ENCODE measurements at regions not wholly inside any gene's neighbourhood (a gene's known extent, or its start where the extent isn't known, plus 50 kb on each side); places are given as distances from the start of the nearest gene placed in this dataset.
"Not testable (repeated sequence)": the region's sequence is repeated elsewhere in the genome, so short reads cannot be mapped to it uniquely, and the experiment has no call there.

GRCh38 chr7:89845952-89846351, 308.3 kb upstream of the STEAP1 start:
- TF ChIP-seq, protein P1, sequence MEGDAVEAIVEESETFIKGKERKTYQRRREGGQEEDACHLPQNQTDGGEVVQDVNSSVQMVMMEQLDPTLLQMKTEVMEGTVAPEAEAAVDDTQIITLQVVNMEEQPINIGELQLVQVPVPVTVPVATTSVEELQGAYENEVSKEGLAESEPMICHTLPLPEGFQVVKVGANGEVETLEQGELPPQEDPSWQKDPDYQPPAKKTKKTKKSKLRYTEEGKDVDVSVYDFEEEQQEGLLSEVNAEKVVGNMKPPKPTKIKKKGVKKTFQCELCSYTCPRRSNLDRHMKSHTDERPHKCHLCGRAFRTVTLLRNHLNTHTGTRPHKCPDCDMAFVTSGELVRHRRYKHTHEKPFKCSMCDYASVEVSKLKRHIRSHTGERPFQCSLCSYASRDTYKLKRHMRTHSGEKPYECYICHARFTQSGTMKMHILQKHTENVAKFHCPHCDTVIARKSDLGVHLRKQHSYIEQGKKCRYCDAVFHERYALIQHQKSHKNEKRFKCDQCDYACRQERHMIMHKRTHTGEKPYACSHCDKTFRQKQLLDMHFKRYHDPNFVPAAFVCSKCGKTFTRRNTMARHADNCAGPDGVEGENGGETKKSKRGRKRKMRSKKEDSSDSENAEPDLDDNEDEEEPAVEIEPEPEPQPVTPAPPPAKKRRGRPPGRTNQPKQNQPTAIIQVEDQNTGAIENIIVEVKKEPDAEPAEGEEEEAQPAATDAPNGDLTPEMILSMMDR (IDR thresholded peaks at IDR 0.05; ENCODE audit: low read length, missing control alignments): no peak
- no peak for DNase-seq (ENCODE audit: low read depth)
- no peak overlapping the region for H3K4me3 ChIP-seq (replicated peaks; ENCODE audit: low read depth, low read length)

DNA sequence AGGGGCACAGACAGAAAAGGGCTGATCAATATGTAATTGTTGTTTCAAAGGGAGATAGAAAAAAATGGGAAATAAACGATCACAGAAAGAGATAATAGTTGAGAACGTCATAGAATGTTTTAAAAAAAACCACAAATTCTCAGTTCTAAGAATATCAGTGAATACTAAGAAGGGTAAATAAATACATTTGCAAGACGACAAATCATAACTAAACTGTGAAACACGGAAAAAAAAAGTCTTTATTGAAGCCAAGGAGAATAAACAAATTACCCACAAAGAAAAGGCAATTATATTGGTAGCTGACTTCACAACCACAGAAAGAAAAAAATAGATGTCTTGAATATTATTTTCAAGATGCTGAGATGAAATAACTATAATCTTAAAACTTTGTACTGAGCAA, 305.2 kb upstream of the STEAP1 start:
- TF ChIP-seq, protein P1 (IDR thresholded peaks at IDR 0.05; ENCODE audit: low read length, missing control alignments): no peak
- H3K4me3 ChIP-seq (replicated peaks; ENCODE audit: low read depth, low read length): no peak overlapping the region
- no peak for DNase-seq (ENCODE audit: low read depth)

DNA sequence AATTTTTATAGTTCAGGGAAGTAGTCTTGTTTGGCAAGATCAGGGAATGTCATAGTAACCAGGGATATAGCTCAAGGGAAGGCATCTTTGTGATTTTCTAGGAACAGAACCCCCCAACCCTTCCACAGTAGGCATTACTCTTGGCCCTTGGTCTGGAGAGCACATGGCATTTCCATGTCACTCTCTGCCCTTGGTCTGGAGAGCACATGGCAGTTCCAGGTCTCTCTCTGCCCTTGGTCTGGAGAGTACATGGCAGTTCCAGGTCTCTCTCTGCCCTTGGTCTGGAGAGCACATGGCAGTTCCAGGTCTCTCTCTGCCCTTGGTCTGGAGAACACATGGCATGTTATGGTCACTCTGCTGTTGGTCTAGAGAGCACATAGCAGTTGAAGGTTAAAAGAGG, 297.2 kb upstream of the STEAP1 start:
- not testable (repeated sequence) for H3K4me3 ChIP-seq (replicated peaks; ENCODE audit: low read depth, low read length)

GRCh38 chr7:89857767-89858166, 296.5 kb upstream of the STEAP1 start:
- DNase-seq (ENCODE audit: low read depth): no peak
- TF ChIP-seq, protein P1 (IDR thresholded peaks at IDR 0.05; ENCODE audit: low read length, missing control alignments): no peak
- H3K4me3 ChIP-seq (replicated peaks; ENCODE audit: low read depth, low read length): no peak overlapping the region

More for the DNA sequence above, 297.2 kb upstream of the STEAP1 start:
- not testable (repeated sequence) for DNase-seq (ENCODE audit: low read depth)

DNA sequence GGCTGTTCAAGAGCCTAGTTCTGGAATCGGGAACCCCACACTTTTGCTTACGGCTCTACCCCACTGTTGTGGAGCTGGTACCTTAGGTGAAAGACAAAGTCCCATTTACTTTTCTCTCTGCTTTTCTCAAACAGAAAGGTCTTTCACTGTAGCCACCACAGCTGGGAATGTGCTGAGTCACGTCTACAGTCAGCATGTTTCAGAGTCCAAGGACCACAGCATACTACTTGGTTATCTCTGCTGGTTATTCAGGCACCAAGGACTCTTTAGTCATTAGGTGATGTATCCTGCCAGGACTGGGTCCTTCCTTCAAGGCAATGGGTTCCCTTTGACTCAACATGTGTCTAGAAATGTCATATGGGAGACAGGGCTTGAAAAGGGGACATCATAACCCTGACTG, 266.8 kb upstream of the STEAP1 start:
- TF ChIP-seq, protein P1 (IDR thresholded peaks at IDR 0.05; ENCODE audit: low read length, missing control alignments): no peak
- DNase-seq (ENCODE audit: low read depth): no peak
- H3K4me3 ChIP-seq (replicated peaks; ENCODE audit: low read depth, low read length): no peak overlapping the region

- TF ChIP-seq, protein P1 (IDR thresholded peaks at IDR 0.05; ENCODE audit: low read length, missing control alignments): no peak
- no peak for DNase-seq (ENCODE audit: low read depth)
- no peak overlapping the region for H3K4me3 ChIP-seq (replicated peaks; ENCODE audit: low read depth, low read length)
These were observed 245.5 kb upstream of the STEAP1 start for GRCh38 chr7:89908736-89909135.

DNA sequence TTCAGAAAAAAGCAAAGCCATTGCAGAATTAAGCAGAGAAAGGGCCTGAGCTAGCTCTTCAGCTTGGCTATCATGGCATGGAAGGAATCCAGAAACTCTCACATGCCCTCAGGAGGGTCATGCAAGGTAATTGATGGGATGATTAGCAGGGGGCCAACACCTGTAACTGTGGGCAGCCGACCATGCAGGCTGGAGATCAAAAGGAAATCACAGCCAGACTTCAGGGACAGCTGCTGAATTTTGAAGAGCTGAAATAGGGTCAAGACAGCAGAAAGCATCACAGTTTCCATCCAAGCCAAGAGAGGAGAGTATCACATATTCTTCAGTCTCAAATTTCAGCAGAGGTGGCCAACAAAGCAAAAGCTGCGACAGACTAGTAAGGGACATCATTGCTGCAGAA, 239.6 kb upstream of the STEAP1 start:
- no peak overlapping the region for H3K4me3 ChIP-seq (replicated peaks; ENCODE audit: low read depth, low read length)
- DNase-seq (ENCODE audit: low read depth): no peak
- TF ChIP-seq, protein P1 (IDR thresholded peaks at IDR 0.05; ENCODE audit: low read length, missing control alignments): no peak

- H3K4me3 ChIP-seq (replicated peaks; ENCODE audit: low read depth, low read length): no peak overlapping the region
- DNase-seq (ENCODE audit: low read depth): no peak
- TF ChIP-seq, protein P1 (IDR thresholded peaks at IDR 0.05; ENCODE audit: low read length, missing control alignments): no peak
These were observed 228.1 kb upstream of the STEAP1 start for GRCh38 chr7:89926194-89926593.

Data from fibroblast of pulmonary artery (primary cell).